Activated CD4-positive, CD25-positive, alpha-beta regulatory T cell treated with anti-CD3 and anti-CD28 coated beads, Interleukin-2, amount 50 U/mL, for 24 hours (primary cell): ENCODE measurements at regions not wholly inside any gene's neighbourhood (a gene's known extent, or its start where the extent isn't known, plus 50 kb on each side); places are given as distances from the start of the nearest gene placed in this dataset.
"Not testable (repeated sequence)": the region's sequence is repeated elsewhere in the genome, so short reads cannot be mapped to it uniquely, and the experiment has no call there.

Experiments
- ATAC-seq, 2 donors: fragments of 150-1000 bp; cut with Tn5 transposase; one replicate each; pipeline ENCODE4 v1.10.0; 2021; ENCODE audit warnings: mild to moderate bottlenecking in 1 of 2, moderate library complexity in 1 of 2

DNA sequence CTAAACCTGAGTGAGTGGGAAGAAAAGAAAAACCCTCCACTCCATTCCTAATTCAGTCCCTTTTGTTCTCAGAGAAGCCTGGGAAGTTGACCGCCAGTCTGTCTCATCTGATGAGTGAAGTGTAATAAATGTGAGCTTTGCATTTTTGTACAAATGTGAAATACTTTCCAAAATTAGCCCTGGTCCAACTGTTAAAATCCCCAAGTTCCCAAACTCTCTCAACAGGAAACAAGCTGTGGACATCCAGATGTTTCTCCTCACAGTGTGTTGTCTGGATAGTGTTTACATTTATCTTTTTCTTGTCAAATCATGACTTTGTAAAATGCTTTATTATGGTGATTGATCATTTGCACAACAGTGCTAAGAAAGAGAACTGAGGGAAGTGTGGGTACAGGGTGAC, 145.1 kb downstream of the TM2D1 start:
- ATAC-seq: no peak

DNA sequence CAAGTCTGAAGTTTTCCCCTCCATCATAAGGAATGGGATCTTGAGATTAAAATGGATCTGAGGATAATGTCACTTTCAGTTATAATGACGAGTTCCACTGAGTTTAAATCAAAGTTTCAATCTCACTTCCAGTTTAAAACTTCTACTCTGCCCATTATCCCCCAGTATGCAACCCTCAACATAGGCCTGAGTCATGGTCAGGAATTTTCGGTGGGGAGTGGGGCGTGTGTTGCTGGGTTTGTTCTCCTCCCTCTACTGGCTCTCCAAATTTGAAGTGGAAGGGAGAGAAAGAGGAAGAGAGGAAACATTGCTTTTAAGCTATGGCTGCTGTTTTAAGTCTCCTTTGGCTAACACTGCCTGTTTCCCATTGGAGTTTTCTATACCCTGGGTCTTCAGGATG, 152.9 kb downstream of the TM2D1 start:
- ATAC-seq: no peak

DNA sequence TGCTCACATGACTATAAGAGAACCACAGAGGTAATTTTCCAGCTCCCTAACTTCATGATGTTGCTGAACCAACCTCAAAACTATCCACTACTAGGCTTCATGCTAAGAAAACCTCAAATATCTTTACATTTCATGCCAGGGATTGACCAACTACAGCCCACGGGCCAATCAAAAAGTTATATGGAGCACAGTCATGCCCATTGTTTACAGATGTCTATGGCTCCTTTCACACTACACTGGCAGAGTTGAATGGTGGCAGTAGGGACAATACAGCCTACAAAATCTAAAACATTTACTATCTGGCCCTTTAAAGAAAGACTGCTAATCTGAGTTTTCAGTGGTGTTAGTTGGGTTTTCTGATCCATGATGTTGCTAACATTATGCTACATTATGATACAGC, 154.8 kb downstream of the TM2D1 start:
- no peak for ATAC-seq

DNA sequence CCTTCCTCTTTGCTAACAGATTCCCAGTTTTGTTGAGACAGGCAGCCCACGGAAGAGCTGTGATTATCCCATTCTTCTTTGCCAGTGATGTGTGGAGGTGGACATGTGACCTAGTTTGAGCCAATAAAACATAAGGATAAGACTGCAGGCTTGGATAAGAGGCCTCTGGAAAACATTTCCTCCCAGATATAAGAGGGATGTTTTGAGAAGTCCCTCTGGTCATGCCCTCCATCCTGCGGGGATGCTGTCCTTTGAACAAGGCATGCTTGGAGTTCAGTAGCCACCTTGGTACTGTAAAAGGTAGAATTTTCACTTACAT, 155.7 kb downstream of the TM2D1 start:
- ATAC-seq: no peak

DNA sequence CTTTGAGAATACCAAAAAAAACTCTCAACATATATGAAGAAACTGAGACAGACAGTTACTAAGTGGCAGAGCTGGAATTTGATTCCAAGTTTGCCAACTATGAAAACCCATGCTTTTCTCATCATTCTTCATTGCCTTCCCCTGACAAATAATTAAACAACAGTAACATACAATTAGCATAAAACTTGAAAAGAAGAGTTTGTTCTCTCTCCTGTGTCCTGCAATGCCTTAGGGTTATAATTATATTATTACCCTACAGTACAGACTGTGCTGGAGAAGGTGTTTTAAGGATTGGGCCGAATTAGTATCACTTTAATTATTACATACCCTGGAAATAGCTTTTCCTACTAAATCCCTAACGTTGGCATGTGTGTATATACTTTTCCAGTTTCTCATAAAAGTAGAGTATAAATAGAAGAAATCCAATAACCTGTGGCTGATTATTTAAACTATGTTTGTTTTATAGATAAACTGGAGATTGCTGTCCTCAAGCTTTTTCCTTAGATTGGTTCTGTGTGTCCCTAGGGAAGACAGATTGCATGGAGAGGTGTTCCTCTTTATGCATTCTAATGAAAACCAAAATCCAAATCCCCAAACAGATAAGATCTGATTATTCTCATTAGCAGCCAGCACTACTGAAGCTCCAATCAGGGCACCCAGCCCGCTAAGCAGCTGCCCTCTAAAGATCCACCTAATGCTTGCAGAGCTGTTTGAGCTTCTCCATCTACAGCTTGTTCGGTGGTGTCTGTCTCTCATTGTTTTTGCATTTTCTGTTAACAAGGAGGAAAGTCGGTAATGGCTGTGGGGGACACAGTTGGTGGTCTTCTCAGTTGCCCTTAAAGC, 156.3 kb downstream of the TM2D1 start:
- no peak for ATAC-seq

DNA sequence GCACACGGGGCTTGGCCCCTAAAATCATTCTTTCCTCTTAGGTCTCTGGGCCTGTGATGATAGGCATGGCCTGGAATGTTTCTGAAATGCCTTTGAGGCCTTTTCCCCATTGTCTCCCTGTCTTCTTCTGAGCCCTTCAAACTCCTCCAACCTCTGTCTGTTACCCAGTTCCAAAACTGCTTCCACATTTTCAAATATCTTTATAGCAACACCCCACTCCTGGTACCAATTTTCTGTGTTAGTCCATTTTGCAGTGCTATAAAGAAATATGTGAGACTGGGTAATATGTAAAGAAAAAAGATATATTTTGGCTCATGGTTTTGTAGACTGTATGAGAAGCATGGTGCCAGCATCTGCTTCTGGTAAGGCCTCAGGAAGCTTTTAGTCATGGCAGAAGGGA, 158.8 kb downstream of the TM2D1 start:
- ATAC-seq: no peak

DNA sequence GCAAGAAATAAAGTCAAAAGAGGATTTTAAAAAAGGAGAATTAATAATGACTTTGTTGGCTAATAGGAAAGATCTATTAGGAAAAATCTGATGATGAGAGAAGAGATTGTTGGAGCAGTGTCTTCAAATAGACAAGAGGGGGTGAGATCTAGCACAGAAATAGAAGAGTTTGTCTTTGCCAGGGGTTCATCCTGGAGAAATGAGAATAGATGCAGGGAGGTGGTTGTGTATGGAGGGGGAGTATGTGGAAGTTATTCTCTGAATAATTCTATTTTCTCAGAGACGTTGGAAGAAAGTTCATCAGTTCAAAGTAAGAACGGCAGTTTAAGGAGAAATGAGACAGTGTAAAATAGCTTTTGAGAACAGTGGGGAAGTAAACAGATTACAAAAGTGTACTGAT, 161.3 kb downstream of the TM2D1 start:
- ATAC-seq: no peak

DNA sequence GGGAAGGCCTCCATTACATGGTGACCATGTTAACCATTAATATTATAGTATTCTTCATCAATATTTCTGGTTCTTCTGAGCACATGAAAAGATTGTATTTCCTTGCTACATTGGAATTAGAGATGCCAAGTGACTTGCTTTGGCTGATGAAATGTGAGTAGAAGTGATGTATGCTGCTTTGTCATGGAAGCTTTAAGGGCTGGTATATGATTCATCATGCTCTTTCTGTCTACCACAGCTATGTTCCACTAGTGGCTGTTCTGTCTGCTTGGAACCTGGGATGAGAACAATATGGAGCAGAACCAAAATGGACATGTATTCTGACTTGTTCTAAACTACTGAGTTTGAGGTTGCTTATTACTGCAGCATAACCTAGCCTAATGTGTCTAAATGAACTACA, 163.3 kb downstream of the TM2D1 start:
- ATAC-seq: no peak

DNA sequence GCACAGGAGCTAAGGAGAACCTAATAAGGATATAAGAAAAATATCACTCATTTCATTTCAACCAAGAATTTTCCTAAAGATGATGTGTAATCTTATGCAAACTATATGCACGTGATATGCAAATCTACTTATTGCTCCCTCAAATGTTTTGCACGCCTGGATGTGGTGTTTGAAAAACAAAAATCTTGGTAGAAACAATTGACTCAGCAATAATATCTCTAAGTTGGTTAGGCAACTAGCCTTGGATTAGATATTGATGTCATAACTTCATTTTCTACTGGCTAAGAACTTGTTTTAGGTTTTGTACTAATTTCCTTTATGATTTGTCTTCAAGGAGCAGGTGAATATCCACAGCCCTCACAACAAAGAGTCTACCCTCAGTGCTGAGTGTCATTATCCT, 164.6 kb downstream of the TM2D1 start:
- no peak for ATAC-seq

DNA sequence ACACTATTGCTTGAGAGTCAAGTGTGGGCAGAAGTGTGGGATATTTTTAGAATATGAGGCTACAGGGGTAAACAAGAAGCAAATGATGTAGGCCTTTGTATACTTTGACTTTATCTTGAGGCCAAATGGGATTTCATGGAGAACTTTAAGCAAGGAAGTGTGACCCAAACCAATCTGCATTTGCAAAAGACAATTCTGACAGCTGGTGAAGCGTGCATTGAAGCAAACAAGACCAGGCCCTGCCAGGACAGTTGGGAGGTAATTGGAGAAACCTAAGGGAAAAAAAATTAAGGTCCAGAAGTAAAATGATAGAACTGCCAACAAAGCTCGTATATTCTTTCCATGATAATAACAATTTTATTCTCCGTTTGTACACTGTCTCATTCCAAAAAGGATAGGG, 168.3 kb downstream of the TM2D1 start:
- ATAC-seq: no peak

DNA sequence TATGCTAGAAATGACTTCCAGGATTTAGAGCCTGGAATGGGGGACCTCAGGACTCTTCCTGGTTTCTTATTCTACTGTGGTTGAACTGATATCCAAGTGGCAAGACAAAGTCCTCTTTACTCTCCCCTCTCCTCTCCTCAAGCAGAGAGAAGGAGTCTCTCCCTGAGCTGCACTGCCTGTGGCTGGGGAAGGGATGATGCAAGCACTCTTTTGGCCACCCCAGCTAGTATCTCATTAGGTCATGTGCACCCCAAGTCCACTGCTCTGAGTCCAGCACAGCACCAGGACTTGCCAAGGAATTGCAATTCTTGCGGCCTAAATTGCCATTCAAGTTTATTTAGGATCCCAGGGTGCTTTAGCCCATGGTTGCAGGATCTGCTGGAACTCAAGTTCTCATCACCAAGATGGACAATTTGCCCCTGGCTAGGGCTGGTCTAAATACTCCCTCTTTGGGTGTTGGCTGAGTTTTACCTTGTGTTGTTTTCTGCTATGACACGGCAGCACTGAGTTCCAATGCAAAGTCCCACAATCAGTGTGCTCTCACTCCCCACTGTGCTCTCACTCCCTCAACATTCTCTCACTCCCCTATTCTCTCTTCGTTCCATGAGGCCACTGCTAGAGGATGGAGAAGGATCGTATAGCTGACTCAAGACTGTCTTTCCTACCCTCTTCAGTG, 172.2 kb downstream of the TM2D1 start:
- ATAC-seq: no peak

DNA sequence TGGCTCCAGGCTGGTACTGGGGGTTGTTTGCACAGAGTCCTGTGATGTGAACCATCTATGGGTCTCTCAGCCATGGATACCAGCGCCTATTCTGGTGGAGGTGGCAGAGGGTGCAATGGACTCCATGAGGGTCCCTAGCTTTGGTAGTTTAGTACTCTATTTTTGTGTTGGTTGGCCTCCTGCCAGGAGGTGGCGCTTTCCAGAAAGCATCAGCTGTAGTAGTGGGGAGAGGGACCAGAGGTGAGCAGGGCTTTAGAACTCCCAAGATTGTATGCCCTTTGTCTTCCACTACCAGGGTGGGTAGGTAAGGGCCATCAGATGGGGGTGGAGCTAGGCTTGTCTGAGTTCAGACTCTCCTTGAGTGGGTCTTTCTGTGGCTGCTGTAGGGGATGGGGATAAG, 177.6 kb downstream of the TM2D1 start:
- not testable (repeated sequence) for ATAC-seq

DNA sequence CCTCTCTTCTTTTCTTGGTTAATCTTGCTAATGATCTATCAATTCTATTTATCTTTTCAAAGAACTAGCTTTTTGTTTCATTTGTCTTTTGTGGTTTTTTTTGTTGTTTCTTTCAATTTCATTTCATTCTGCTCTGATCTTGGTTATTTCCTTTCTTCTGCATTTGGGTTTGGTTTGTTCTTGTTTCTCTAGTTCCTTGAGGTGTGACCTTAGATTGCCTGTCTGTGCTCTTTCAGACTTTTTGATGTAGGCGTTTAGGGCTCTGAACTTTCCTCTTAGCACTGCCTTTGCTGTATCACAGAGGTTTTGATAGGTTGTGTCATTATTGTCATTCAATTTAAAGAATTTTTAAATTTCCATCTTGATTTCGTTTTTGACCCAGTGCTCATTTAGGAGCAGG, 180.1 kb downstream of the TM2D1 start:
- ATAC-seq: not testable (repeated sequence)

DNA sequence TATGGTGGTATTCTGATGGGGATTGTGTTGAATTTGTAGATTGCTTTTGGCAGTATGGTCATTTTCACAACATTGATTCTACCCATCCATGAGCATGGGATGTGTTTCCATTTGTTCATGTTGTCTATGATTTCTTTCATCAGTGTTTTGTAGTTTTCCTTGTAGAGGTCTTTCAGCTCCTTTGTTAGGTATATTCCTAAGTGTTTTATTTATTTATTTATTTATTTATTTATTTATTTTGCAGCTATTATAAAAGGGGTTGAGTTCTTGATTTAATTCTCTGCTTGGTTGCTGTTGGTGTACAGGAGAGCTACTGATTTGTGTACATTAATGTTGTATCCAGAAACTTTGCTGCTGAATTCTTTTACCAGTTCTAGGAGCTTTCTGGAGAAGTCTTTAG, 181.4 kb downstream of the TM2D1 start:
- not testable (repeated sequence) for ATAC-seq

DNA sequence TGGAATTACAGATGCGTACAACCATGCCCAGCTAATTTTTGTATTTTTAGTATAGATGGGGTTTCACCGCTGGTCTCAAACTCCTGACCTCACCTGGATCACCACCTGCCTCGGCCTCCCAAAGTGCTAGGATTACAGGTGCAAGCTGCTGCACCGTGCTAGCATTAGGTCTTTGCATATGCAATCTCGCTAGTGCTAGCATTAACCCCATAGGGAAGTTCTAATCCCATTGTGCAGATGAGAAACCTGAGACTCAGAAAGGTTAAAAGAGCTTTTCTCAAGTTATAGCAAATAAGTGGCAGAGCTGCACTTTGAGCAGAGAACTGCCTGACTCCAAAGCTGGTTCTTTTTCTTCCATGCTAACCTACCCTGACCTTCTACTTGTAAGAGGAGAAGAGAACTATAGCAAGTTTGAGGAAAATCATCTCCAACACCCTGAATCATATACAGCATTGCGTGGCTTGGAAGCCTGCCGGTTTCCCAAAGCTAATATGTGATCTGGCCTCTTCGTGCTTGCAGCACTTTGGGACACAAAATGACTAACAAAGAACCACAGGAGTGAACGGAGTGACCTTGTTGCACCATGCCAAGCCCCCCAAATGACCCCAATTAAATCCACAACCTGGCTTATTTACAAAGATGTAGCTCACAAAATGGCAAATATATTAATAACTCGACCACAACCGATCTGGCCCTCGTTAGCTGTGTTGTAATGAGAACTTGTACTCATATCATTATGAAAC, 185.1 kb downstream of the TM2D1 start:
- no peak for ATAC-seq

DNA sequence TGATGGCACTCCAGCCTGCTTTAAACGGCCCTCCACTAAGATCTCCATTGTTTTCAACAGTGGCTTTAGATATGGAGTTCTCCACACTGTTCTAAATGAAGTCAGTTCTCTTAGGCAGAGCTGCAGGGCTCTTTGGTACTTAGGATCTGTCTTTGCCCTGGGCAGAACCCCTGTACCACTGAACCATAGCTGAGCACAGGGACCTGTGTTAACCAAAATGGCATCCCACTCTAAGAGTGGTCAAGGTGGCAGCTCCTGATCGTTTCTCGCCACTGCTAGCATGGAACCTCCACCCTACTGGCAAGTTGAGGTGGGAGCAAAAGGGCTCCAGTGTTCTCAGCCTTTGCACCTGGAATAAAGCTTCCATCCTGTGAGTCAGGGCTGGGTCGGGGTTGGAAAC, 186.7 kb downstream of the TM2D1 start:
- ATAC-seq: no peak

DNA sequence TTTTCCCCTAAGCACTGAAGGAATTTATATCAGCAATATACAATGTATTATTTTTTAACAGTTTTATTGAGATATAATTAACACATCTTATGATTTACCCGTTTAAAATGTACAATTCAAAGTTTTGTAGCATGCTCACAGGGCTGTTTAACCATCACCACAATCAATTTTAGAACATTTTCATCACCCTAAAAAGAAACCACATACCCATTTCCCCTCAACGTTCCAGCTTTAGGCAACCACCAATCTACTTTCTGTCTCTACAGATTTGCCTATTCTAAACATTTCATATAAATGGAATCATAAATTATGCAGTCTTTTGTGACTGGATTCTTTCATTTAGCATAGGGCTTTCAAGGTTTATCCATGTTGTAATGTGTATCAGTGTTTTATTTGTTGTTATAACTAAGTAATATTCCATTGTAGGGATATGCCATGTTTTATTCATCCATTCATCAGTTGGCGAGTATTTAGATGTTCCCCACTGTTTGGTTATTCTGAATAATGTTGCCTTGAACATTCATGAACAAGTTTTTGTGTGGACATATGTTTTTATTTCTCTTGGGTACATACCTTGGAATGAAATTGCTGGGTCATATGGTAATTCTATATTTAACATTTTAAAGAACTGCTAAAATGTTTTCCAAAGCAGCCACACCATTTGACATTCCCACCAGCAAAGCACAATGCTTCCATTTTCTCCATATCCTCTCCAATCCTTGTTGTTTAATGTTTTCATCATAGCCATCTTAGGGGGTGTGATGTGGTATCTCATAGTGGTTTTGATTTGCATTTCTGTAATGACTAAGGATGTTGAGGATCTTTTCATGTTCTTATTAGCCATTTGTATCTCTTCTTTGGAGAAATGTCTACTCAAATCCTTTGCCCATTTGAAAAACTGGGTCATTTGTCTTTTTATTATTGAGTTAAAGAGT, 188.5 kb downstream of the TM2D1 start:
- no peak for ATAC-seq

DNA sequence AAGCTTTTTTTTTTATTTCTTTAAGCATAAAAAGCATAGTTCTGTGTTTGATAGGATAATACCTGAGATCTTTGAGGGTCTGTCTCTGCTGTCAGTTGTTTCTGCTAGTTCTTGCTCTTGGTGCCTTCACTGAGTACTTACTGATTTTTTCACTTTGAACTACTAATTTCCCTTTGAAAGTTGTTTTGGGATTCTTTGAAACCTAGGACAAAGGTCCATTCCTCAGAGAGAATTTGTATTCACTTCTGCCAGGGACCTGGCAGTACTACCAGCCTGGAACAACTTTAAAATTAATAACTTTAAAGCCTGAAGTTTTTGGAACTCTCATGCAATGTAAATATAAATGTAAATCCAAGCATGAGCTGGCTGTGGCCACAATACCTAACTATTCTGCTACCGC, 190.1 kb downstream of the TM2D1 start:
- ATAC-seq: no peak

DNA sequence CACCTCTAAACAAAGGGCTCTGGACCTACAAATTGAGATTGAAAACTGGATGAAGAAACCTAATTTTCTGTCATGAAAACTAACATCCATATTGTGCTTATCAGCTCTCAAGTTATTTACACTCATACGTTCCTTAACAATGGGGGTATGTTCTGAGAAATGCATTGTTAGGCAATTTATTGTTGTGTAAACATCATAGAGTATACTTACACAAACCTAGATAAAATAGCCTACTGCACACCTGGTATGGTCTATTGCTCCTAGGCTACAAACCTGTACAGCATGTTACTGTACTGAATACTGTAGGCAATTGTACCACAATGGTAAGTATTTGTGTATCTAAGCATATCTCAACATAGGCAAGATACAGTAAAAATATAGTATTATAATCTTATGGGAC, 191.4 kb downstream of the TM2D1 start:
- no peak for ATAC-seq

DNA sequence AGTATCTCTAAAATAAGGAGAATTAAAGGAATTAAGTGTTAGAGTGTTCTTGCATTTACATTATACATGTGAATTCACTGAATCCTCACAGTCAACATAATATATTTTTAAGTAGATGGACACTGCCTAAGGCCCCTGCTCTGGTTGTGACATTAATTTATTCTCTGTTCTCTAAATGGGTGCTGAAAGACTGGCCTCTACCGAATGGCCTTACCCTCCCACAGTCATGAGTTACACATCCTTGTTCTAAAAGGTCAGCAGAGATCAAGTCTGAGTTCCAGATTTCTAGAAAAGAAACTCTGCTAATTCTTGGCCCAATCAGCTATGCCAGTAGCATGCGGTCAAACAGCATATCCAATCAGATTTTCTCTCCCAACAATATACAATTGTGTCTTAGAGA, 193.2 kb downstream of the TM2D1 start:
- no peak for ATAC-seq

DNA sequence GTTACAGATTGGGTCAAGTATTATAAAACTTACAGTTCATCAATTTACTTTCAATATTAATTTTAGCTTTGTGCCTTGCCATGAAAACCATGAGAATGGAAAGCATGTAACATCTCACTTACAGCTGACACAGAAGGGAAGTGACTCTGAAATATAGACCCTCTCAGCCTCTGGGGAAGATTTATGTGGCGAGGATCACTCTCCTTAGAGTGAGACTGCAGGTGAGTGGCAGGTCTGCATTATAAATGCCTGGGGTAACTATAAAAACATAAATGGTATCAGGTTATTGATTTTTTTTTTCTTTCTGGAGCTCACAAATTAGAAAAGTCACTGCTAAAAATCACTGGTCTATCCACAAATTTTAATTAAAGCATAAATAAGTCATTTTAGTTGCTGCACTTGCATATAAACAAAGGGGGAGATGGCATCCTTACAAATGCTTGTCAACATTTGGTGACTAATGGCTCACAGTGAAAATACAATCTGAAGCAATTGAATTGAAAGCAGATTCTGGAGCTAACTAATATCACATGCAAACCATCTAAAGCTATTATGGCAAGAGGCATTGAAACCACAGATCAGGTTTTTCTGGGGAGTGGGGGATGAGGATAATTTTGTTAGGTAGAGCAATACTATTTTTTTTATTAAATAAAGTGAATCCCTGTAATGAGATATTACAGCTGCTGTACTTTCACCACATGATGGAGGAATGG, 200.9 kb downstream of the TM2D1 start:
- ATAC-seq: no peak

DNA sequence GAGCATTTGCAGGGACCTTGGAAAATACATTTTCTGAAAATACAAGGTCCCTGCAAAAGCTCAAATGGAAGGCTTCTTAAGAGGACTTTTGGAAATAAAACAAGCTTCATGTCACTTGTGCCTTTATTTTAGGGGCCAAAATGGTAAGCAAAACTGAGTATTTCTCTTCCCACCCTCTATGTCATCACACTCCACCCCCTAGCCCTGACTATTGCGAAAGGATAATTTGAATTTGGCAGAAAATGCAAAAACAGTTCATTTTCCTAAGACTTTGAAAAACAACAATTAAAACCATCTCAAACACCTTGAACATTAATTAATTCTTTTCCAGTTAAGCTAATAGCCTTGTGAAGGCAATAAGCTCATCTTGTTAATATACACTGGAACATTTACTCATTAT, 201.7 kb downstream of the TM2D1 start:
- no peak for ATAC-seq
